H1 (cell line): ENCODE measurements at regions not wholly inside any gene's neighbourhood (a gene's known extent, or its start where the extent isn't known, plus 50 kb on each side); places are given as distances from the start of the nearest gene placed in this dataset.
A peak's percentile ranks its signal among the peaks of the same experiment; 100 is the strongest.

Experiments
- BACH1 ChIP-seq: IDR thresholded peaks from 2 replicates; pipeline ENCODE4 v1.6.1; 2012; ENCODE audit warnings: low read length, improper control_type of control experiment
- NRF1 ChIP-seq: IDR thresholded peaks from 2 replicates; pipeline ENCODE4 v1.6.1; 2011; ENCODE audit warnings: mild to moderate bottlenecking, low read depth, low read length, improper control_type of control experiment
- POLR2A ChIP-seq, 2 experiments: IDR thresholded peaks; 1 replicate in 1 of 2; 2 replicates in 1 of 2; pipeline ENCODE4 v1.6.1; 2011; ENCODE audit warnings: low read depth in 2 of 2, low read length in 2 of 2, mild to moderate bottlenecking in 2 of 2; ENCODE audit errors: control extremely low read depth in 1 of 2
- TF ChIP-seq, protein P1 (sequence below), 3 experiments: IDR thresholded peaks; 1 replicate in 2 of 3; 2 replicates in 1 of 3; pipeline versions ENCODE4 v1.5.1 to v1.6.1; 2011; ENCODE audit warnings: low read length in 3 of 3, mild to moderate bottlenecking in 3 of 3, inconsistent platforms in 2 of 3, low read depth in 1 of 3, moderate library complexity in 1 of 3; ENCODE audit not compliant: insufficient read depth in 1 of 3; ENCODE audit errors: control extremely low read depth in 1 of 3

DNA sequence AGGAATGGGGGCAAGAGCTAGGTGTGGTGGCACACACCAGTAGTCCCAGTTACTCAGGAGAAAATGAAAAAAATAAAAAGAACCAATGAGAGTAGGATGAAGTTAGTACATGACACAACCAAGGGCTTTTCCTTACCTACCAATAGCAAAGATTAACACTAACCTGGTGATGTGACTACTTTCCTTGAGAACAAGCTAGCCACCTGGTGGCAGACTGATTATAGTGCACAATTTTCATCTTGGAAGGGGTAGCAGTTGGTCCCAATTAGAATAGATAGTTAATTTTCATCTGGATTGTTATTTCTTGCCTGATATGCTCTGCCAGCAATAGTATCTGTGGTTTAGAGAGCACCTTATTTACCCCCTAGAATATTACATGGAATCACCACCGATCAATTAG lies 1216.8 kb upstream of the PABPC4L start:
- no peak for TF ChIP-seq POLR2A (IDR thresholded peaks at IDR 0.05; ENCODE audit: control extremely low read depth in 1 of 2, low read depth in 2 of 2, low read length in 2 of 2)
- TF ChIP-seq NRF1, result no peak
- TF ChIP-seq, protein P1, sequence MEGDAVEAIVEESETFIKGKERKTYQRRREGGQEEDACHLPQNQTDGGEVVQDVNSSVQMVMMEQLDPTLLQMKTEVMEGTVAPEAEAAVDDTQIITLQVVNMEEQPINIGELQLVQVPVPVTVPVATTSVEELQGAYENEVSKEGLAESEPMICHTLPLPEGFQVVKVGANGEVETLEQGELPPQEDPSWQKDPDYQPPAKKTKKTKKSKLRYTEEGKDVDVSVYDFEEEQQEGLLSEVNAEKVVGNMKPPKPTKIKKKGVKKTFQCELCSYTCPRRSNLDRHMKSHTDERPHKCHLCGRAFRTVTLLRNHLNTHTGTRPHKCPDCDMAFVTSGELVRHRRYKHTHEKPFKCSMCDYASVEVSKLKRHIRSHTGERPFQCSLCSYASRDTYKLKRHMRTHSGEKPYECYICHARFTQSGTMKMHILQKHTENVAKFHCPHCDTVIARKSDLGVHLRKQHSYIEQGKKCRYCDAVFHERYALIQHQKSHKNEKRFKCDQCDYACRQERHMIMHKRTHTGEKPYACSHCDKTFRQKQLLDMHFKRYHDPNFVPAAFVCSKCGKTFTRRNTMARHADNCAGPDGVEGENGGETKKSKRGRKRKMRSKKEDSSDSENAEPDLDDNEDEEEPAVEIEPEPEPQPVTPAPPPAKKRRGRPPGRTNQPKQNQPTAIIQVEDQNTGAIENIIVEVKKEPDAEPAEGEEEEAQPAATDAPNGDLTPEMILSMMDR (IDR thresholded peaks at IDR 0.05; ENCODE audit: control extremely low read depth in 1 of 3, insufficient read depth in 1 of 3, low read depth in 1 of 3, low read length in 3 of 3), result peak in 2 of 3 experiments; percentile 44 to 70; a peak in 2 of 4 replicates
- no peak for TF ChIP-seq BACH1
